ENCODE measurements at regions not wholly inside any gene's neighbourhood (a gene's known extent, or its start where the extent isn't known, plus 50 kb on each side); places are given as distances from the start of the nearest gene placed in this dataset.

- TF ChIP-seq POLR2AphosphoS5 (IDR thresholded peaks at IDR 0.05) (no peak), POLR2A (IDR thresholded peaks at IDR 0.05) (no peak), CTCF (IDR thresholded peaks at IDR 0.05 in 8 of 11, conservative IDR thresholded peaks at IDR 0.05 in 3 of 11) (no peak)
These were observed 312.8 kb upstream of the EPHA5 start for GRCh38 chr4:65983061-65983460.
